HG03039 (cell line): ENCODE measurements at regions not wholly inside any gene's neighbourhood (a gene's known extent, or its start where the extent isn't known, plus 50 kb on each side); places are given as distances from the start of the nearest gene placed in this dataset.

ENCODE experiments used
- ATAC-seq: cut with Tn5 transposase; IDR thresholded peaks from one replicate; pipeline ENCODE4 v1.9.1; 2021; ENCODE audit warnings: mild to moderate bottlenecking, moderate library complexity; ENCODE audit not compliant: unreplicated experiment

- ATAC-seq = no peak
These were observed 183.0 kb upstream of the ANK3 start for GRCh38 chr10:60572511-60573194.

GRCh38 chr10:60570896-60571295, 181.2 kb upstream of the ANK3 start:
- no peak for ATAC-seq

DNA sequence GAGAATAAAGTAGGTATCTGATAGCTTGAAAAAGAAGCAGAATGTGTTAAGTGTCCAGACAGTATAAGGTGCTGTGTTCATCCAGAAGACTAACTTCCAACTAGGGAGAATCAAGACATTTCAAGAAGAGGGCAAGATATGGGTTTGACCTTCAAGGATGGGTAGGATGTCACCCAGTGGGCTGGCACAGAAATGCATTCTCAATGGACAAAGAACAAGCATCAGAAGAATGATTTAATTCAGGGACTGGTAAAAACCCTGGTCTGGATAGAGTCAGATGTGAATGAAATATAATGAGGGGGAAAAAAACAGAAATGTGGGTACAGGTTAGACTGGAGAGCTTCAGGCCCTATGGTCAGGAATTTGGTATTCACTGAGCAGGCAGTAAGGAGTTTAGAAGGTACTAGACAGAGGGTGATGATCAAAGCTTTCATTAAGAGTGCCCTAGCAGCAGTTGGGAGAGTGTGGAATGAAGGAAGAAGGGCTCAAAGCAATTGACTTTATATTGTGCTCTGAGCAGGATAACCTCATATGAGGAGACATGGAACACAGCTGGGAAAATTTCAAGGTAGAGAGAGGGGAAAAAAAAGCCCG, 180.7 kb upstream of the ANK3 start:
- ATAC-seq = no peak

DNA sequence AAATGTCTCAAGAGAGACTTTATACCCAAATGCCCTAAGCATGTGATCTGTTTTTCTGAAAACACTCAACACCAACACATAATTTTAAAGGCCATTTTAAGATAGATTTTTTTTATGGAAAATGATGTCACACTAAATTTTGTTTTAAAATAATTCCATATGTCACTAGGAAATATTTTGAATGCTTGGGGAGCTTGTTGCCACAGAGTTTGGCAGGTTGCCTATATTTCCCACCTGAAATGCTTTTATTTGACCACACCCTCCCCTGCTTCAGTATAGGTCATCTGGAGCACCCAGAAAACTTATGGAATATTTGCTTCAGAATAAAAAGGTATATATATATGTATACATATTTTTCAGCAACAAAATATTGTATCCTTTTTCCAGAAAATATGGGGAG, 180.0 kb upstream of the ANK3 start:
- no peak for ATAC-seq

DNA sequence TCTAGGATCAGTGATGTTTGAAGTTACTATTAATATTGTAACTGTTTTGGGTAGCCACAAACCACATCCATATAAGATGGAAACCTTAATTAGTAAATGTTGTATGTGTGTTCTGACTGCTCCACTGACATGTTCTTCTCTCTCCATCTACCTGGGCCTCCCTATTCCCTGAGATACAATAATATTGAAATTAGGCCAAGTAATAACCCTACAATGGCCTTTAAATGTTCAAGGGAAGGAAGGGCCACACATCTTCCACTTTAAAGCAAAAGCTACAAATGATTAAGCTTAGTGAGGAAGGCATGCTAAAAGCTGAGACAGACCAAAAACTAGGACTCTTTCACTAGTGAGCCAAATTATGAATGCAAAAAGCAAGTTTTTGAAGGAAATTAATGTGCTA, 176.4 kb upstream of the ANK3 start:
- ATAC-seq = no peak

DNA sequence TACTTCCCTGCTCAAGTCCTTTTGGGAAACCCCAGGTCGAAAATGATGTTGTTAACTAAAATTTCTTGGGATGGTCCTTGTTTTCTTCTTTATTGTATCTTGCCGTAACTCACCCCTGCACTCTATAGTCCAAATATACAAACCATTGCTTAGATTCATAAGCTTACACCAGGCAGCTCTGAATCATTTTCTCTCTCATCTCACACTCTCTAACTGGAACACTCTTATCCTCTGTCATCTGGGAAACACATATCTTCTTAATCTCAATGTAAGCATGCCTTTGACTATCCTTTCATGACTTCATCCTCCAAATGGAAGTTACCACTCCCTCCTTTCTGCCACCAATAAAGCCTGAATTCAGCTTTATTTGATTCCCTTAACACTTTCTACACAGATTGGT, 175.8 kb upstream of the ANK3 start:
- ATAC-seq = no peak

DNA sequence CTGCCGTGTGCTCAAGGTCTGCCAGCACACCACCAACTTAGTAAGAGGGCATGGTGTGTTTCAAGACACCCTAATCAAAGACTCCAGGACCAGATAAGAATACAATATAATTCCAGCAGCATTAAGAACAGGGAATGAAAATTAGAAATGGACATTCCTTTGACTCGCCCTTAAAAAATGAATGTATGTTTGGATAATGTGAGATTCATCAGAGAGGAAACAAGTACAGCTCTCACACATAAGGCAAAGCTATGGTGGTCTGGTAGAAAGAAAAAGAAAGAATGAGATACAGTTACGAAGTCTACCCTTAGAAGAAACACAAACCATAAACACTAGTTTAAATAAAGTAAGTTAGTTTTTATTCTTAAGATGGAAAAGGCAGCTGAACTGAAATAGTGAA, 174.8 kb upstream of the ANK3 start:
- ATAC-seq = no peak

DNA sequence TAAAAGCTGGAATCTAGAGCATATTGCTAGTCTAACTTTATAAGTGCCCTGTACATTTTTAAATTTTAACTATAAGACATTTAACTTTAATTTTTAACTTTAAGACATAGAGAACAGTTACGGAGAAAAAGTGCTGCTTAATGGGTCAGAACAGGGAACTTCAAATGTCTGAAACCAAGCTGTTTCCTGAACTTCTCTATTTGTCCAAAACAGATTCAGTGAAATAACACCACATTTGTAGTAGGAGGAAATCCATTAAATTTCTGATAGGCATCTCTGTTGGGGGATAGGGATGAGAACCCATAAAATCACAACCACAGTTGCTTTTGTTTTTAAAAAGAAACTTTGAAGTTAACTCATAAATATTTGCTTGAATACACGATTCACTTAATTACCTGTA, 170.8 kb upstream of the ANK3 start:
- no peak for ATAC-seq

DNA sequence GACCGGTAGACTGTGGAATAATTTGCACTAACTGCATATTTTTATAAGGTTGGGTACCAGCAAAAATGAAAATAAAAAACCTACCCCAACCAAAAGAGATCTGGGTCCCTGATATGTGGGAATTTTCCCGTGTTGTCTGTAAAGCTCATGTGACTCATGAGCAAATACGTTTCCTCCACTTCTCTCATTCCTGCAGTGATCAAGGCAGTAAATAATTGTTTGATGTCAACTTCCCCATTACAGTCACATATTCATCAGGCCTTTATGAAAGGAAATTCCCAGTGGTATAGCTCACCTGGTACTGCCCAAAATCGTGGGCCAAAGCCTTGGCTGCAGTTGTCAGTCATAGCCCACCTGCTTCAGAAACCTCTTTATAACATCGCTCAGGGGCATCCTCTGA, 166.0 kb upstream of the ANK3 start:
- no peak for ATAC-seq

- no peak for ATAC-seq
These were observed 160.0 kb upstream of the ANK3 start for GRCh38 chr10:60549686-60550085.

GRCh38 chr10:60542657-60543056, 153.0 kb upstream of the ANK3 start:
- no peak for ATAC-seq

GRCh38 chr10:60541451-60541850, 151.8 kb upstream of the ANK3 start:
- no peak for ATAC-seq

DNA sequence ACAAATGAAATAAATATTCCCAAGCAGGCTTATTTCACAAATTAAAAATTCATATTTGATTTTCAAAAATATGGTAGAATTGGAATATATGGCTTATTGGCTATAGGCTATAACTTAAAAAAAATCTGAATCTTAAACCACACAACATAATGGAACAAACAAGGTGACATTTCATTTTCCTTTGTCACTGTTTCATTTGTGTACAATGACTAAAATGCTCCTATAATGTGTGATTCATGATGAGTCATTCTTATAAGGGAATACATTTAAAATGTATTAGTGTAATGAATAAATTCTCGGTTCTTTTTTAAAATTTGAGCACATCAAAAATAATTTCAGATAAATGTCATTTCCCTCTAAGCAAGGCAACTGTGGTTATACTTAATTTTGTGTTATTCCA, 148.0 kb upstream of the ANK3 start:
- no peak for ATAC-seq

DNA sequence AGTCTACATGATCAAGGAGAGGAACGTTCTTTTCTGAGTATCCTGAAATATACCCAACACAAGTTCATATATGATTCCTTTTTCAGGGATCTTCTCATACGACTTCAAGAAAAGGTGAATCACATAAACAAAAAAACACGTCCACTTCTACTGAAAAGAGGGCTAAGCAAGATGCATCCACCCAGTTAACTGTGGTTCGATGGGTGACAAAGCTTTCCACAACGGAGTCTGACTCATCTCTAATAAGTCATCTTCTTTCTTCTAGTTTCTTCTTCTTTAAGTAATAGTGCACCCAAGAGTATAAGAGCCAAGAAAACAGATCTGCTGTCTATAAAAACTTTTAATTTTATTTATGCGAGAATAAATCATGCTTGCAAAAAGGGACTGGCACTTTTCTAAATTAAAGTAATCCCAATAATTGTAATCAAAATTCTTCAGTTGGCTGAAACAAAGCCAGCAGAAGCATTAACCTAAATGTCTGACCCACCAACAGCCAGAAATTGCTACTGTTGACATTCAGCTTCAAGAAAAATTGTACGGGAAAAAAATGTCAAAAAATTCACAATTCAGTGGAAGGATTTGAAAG, 146.9 kb upstream of the ANK3 start:
- no peak for ATAC-seq

- ATAC-seq = no peak
These were observed 145.8 kb upstream of the ANK3 start for GRCh38 chr10:60535427-60535826.

- ATAC-seq = no peak
These were observed 145.2 kb upstream of the ANK3 start for GRCh38 chr10:60534761-60535389.

DNA sequence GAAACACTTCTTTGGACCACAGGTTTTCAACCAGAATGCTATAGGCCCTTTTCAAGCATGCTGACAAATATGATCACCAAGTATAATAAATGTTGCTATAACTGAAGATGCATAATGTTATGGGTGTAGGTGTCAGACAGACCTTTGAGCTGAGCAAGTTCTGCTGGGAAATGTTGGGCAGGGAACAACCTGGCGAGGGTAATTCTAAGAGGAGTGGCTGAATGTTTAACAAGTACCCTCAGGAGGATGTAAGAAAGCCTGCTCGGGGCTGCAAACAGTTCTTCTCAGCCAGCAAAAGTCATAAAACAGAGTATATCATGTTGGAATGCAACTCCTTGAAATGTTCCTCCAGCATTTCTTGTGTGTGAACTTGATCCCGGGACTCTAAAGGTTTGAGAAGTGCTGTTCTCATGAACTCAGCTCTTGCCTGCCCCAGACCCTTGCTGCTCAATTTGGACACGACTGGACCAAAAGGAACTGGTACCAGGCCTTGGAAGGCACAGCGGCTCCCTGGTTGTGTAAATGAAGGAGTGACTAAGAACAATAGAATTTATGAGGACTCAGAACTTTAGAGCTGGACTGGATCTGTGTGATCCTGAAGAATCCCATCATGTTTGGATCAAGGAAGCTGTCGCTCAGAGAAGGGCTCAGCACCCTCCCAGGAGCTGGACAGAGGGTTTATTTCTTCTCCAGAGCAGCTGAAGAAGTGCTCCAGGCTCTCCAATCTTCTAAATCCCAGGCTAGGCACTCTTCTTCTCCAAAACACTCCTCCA, 143.2 kb upstream of the ANK3 start:
- no peak for ATAC-seq

DNA sequence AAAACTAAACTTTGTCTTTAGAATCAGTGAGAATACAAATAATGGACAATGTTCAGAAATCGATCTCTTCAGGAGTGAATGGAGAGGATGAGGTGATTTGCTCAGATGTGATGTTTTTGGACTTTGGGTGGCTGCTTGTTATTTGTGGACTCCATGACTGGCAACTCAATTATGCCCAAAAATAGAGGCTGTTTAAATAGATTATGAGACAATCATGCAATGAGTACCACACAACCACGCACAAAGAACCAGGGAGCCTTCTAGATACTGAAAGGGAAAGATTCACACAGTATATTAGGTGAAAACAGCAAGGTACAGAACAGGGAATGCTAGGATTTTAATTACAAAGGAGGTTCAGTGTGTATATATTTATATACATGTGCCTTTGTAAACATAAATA, 141.3 kb upstream of the ANK3 start:
- ATAC-seq = no peak

GRCh38 chr10:60527676-60528075, 138.0 kb upstream of the ANK3 start:
- ATAC-seq = no peak

GRCh38 chr10:60525716-60526585, 136.3 kb upstream of the ANK3 start:
- no peak for ATAC-seq

DNA sequence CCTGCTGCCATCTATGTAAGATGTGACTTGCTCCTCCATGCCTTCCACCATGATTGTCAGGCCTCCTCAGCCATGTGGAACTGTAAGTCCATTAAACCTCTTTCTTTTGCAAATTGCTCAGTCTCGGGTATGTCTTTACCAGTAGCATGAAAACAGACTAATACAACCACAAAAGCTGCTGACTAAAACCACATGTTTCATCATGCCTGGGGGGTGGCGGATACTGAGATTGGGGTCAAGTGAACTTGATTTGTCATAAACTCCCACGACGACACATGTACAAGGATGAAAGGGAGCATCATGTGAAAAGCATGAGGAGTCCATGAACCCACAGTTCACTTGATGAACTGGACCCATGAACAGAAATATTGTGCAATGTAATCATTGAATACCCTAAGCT, 134.9 kb upstream of the ANK3 start:
- ATAC-seq = no peak
